GM12872 (cell line): ENCODE measurements at regions not wholly inside any gene's neighbourhood (a gene's known extent, or its start where the extent isn't known, plus 50 kb on each side); places are given as distances from the start of the nearest gene placed in this dataset.

Source experiments
- CTCF ChIP-seq: IDR thresholded peaks from 3 replicates; pipeline ENCODE4 v1.5.1; 2011; ENCODE audit warnings: low read depth, mild to moderate bottlenecking, low read length, moderate library complexity; ENCODE audit not compliant: insufficient read depth

GRCh38 chr4:167428156-167428555, 193.9 kb upstream of the SPOCK3 start:
- TF ChIP-seq CTCF: no peak

GRCh38 chr4:167431371-167431770, 197.1 kb upstream of the SPOCK3 start:
- TF ChIP-seq CTCF: no peak

GRCh38 chr4:167435786-167436185, 201.5 kb upstream of the SPOCK3 start:
- no peak for TF ChIP-seq CTCF

- TF ChIP-seq CTCF: no peak
Measured at GRCh38 chr4:167443841-167444240, 209.5 kb upstream of the SPOCK3 start.

GRCh38 chr4:167452922-167453430, 218.7 kb upstream of the SPOCK3 start:
- TF ChIP-seq CTCF: no peak

GRCh38 chr4:167456619-167457018, 222.3 kb upstream of the SPOCK3 start:
- no peak for TF ChIP-seq CTCF

GRCh38 chr4:167469436-167469835, 235.1 kb upstream of the SPOCK3 start:
- TF ChIP-seq CTCF: no peak

- TF ChIP-seq CTCF: no peak
Measured at GRCh38 chr4:167475951-167476350, 241.7 kb upstream of the SPOCK3 start.
